ENCODE measurements at regions not wholly inside any gene's neighbourhood (a gene's known extent, or its start where the extent isn't known, plus 50 kb on each side); places are given as distances from the start of the nearest gene placed in this dataset.

- TF ChIP-seq ZNF101 (CRISPR knock-in tag; IDR thresholded peaks at IDR 0.05; ENCODE audit: borderline replicate concordance, low read depth) = no peak
- peak; percentile 96 for TF ChIP-seq HDAC2 (CRISPR knock-in tag; IDR thresholded peaks at IDR 0.05)
- TF ChIP-seq RFXAP (CRISPR knock-in tag; IDR thresholded peaks at IDR 0.05; ENCODE audit: borderline replicate concordance) = no peak
- TF ChIP-seq MYNN (CRISPR knock-in tag; IDR thresholded peaks at IDR 0.05; ENCODE audit: low read depth) = no peak
- TF ChIP-seq DNMT3B (CRISPR knock-in tag; conservative IDR thresholded peaks at IDR 0.05) = no peak
- TF ChIP-seq SMAD1 (CRISPR knock-in tag; IDR thresholded peaks at IDR 0.05; ENCODE audit: borderline replicate concordance, low read depth) = no peak
- TF ChIP-seq HOXD1 (CRISPR knock-in tag; IDR thresholded peaks at IDR 0.05) = peak; percentile 55; the same call in 1 of the 2 replicates
- no peak for TF ChIP-seq PTBP1 (IDR thresholded peaks at IDR 0.05; ENCODE audit: low read depth, low read length, poor library complexity, severe bottlenecking)
- no peak for TF ChIP-seq ZNF557 (CRISPR knock-in tag; IDR thresholded peaks at IDR 0.05)
- peak; percentile 62; the same call in 1 of the 2 replicates for TF ChIP-seq TBX3 (IDR thresholded peaks at IDR 0.05; ENCODE audit: borderline replicate concordance)
- TF ChIP-seq MZF1 (CRISPR knock-in tag; IDR thresholded peaks at IDR 0.05; ENCODE audit: borderline replicate concordance) = no peak
- TF ChIP-seq ZNF253 (CRISPR knock-in tag; IDR thresholded peaks at IDR 0.05; ENCODE audit: borderline replicate concordance) = no peak
- TF ChIP-seq ZNF777 (CRISPR knock-in tag; IDR thresholded peaks at IDR 0.05) = 0 out of 2 replicates have a peak, but pooled peaks have one; percentile 28
- no peak for TF ChIP-seq ZNF501 (CRISPR knock-in tag; IDR thresholded peaks at IDR 0.05)
- no peak for TF ChIP-seq TOPORS (CRISPR knock-in tag; IDR thresholded peaks at IDR 0.05)
- TF ChIP-seq NKX3-1 (CRISPR knock-in tag; IDR thresholded peaks at IDR 0.05) = no peak; the same call in 1 of the 2 replicates
- TF ChIP-seq ZNF468 (CRISPR knock-in tag; IDR thresholded peaks at IDR 0.05) = no peak
- TF ChIP-seq KMT2B (CRISPR knock-in tag; IDR thresholded peaks at IDR 0.05) = no peak
- no peak for TF ChIP-seq ZNF720 (CRISPR knock-in tag; IDR thresholded peaks at IDR 0.05)
- TF ChIP-seq HINFP (CRISPR knock-in tag; IDR thresholded peaks at IDR 0.05; ENCODE audit: low read depth) = no peak; the same call in 1 of the 2 replicates
- TF ChIP-seq ELF1 (CRISPR knock-in tag; IDR thresholded peaks at IDR 0.05) = no peak
- peak; percentile 87 for TF ChIP-seq PPARG (CRISPR knock-in tag; conservative IDR thresholded peaks at IDR 0.05)
- TF ChIP-seq GABPB1 (CRISPR knock-in tag; IDR thresholded peaks at IDR 0.05) = peak; percentile 23; the same call in 1 of the 2 replicates
- TF ChIP-seq ZIK1 (CRISPR knock-in tag; IDR thresholded peaks at IDR 0.05; ENCODE audit: borderline replicate concordance, low read depth) = no peak
- no peak for TF ChIP-seq ZNF619 (CRISPR knock-in tag; IDR thresholded peaks at IDR 0.05)
- TF ChIP-seq FOXO1 (CRISPR knock-in tag; IDR thresholded peaks at IDR 0.05) = peak; percentile 92; the same call in 1 of the 2 replicates
- no peak for TF ChIP-seq PHF5A (CRISPR knock-in tag; IDR thresholded peaks at IDR 0.05; ENCODE audit: low read depth, unreplicated experiment)
- TF ChIP-seq ZNF558 (CRISPR knock-in tag; IDR thresholded peaks at IDR 0.05; ENCODE audit: borderline replicate concordance) = peak; percentile 75; the same call in 1 of the 2 replicates
- 0 out of 2 replicates have a peak, but pooled peaks have one; percentile 31 for TF ChIP-seq ZNF556 (CRISPR knock-in tag; IDR thresholded peaks at IDR 0.05; ENCODE audit: borderline replicate concordance)
- no peak for TF ChIP-seq ZNF235 (CRISPR knock-in tag; IDR thresholded peaks at IDR 0.05; ENCODE audit: borderline replicate concordance)
- TF ChIP-seq RFX3 (CRISPR knock-in tag; IDR thresholded peaks at IDR 0.05) = no peak
- TF ChIP-seq, protein P1, sequence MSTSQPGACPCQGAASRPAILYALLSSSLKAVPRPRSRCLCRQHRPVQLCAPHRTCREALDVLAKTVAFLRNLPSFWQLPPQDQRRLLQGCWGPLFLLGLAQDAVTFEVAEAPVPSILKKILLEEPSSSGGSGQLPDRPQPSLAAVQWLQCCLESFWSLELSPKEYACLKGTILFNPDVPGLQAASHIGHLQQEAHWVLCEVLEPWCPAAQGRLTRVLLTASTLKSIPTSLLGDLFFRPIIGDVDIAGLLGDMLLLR (CRISPR knock-in tag; IDR thresholded peaks at IDR 0.05) = no peak
- TF ChIP-seq ZNF615 (CRISPR knock-in tag; IDR thresholded peaks at IDR 0.05; ENCODE audit: borderline replicate concordance) = no peak
These were observed 116.5 kb downstream of the TTC6 start (continued) for GRCh38 chr14:37711831-37712475.
